Left ventricle myocardium superior (tissue), 1 donor: ENCODE measurements at regions not wholly inside any gene's neighbourhood (a gene's known extent, or its start where the extent isn't known, plus 50 kb on each side); places are given as distances from the start of the nearest gene placed in this dataset.
"Not testable (repeated sequence)": the region's sequence is repeated elsewhere in the genome, so short reads cannot be mapped to it uniquely, and the experiment has no call there.

Experiments
- ATAC-seq: fragments of 200-7000 bp; cut with Tn5 transposase; one replicate; pipeline ENCODE4 v1.9.1; 2020; ENCODE audit warnings: mild to moderate bottlenecking, moderate library complexity
- DNase-seq: peaks from one replicate; pipeline ENCODE4 v3.0.0-alpha.2; 2020
- intact Hi-C: fragments of 100-400 bp; cut with micrococcal nuclease; formaldehyde crosslinking; loops from one replicate; pipeline ENCODE4 v1.11.0; 2022
- donor health status: DM: no; HTN: yes; CAD: no; lungs with severe emphysema.

DNA sequence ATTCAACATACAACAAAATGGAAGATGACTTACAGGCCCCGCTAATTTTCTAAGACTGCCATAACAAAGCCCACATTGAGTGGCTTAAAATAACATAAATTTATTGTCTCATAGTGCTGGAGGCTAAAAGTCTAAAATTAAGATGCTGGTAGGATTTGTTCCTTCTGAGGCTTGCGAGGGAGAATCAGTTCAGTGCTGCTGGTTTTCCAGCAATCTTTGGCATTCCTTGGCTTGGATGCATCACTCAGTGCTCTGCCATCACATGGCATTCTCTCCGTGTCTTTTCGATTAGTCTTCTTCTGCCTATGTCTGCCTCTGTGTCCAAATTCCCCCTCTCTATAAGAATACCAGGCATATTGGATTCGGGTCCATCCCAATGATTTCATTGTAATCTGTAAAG, 959.3 kb upstream of the TMEFF2 start:
- no peak for ATAC-seq
- intact Hi-C loops, result no loop called here
- no peak for DNase-seq

DNA sequence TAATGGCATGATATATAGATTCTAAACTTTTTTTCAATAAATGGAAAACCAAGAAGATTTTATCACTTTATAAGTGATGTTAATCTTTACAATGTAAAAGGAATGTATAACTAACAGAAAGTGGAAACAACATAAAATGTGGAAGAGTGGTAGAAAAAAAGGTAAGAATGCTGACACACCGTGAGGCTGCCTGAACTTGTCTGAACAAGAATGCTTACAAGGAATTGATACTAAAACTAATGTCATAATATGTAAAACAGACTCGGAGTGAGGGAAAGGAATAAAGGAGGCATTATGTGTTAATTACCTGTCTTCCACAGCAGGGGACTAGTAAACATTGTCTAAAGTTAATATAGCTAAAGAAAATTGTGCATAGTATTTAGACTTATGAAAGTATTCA, 958.8 kb upstream of the TMEFF2 start:
- DNase-seq (no peak), ATAC-seq (no peak)
- intact Hi-C loops, result no loop called here

DNA sequence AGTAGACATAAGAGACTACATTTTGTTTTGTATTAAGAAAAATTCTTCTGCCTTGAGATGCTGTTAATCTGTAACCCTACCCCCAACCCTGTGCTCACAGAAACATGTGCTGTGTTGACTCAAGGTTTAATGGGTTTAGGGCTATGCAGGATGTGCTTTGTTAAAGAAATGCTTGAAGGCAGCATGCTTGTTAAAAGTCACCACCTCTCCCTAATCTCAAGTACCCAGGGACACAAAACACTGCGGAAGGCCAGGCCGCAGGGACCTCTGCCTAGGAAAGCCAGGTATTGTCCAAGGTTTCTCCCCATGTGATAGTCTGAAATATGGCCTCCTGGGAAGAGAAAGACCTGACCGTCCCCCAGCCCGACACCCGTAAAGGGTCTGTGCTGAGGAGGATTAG, 947.7 kb upstream of the TMEFF2 start:
- ATAC-seq, intact Hi-C loops: not testable (repeated sequence)
- DNase-seq, result peak; percentile 26

DNA sequence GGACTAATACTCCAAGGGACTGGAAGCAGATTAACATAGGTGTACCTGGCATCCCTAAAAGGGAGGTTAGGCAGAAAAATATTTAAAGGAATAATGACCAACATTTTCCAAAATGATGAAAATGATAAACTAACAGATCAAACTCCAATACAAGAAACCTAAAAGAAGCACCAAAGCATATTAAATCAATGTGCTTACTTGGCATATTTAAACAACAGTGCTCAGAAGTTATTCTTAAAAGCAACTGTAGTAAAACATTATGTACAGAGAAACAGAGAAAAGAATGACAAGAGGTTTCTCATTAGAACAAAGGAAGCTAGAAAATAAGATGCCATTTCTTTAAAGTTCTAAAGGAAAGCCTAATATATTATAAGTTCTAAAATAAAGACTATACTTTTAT, 947.3 kb upstream of the TMEFF2 start:
- ATAC-seq, result no peak
- no peak for DNase-seq
- intact Hi-C loops, result no loop called here

DNA sequence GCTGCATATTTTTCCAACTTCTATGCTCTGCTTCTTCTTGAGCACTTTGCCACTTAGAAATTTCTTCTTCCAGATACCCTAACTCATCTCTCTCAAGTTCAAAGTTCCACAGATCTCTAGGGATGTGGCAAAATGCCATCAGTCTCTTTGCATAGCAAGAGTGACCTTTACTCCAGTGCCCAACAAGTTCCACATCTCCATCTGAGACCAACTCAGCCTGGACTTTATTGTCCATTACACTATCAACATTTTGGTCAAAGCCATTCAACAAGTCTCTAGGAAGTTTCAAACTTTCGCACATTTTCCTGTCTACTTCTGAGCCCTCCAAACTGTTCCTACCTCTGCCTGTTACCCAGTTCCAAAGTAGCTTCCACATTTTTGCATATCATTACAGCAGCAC, 946.2 kb upstream of the TMEFF2 start:
- intact Hi-C loops, DNase-seq, ATAC-seq: not testable (repeated sequence)

DNA sequence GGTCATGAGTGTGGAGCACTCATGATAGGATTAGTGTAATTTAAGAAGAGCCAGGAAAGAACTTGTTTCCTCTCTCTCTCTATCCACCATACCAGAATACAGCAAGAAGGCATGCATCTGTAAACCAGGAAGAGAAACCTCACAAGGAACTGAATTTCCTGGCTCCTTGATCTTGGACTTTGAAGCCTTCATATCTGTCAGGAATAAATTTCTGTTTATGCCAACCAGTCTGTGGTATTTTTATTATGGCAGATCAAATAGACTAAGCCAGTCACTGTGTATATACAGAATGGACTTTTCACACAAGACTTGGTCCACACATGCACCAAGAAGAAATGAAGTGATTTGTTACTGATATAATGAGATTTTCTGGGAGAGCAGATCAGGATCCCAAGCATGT, 930.1 kb upstream of the TMEFF2 start:
- DNase-seq (no peak), ATAC-seq (no peak)
- intact Hi-C loops, result no loop called here

DNA sequence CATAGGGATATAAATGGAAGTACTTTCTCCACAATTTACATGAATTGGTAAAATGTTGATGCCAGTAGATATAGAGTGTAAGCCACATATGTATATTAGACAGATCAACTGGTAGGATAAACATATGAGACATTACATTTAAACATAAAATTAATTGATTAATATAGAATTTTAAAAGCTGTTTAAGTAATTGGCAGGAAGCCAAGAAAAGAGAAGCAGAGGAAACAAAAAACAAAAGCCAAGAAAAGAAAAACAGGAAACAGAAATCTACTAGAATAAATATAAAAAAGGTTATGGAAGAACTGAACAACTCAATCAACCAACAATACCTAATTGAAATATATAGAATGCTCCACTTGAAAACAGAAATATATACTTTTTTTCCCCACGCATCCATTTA, 920.1 kb upstream of the TMEFF2 start:
- ATAC-seq (no peak), DNase-seq (no peak)
- intact Hi-C loops, result no loop called here

DNA sequence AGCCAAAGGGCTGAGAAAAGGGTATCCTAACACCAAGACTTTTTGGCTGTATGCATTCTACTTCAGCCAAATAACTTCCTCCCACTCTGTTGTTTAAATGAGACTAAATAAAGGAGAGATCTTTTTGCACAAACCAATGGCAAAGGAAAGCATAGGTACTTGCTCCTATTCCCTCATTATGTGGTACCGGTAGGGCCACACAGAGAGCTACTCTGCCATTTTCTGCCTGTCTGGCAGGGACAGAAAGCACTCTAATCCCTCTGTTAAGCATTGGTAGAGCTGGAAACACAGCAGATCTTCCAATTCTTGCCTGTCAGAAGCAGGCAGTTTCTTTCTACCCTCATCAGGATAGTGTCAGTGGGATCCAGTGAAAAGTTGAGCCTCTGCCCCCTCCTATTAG, 918.3 kb upstream of the TMEFF2 start:
- ATAC-seq (no peak), DNase-seq (no peak)
- intact Hi-C loops, result no loop called here

DNA sequence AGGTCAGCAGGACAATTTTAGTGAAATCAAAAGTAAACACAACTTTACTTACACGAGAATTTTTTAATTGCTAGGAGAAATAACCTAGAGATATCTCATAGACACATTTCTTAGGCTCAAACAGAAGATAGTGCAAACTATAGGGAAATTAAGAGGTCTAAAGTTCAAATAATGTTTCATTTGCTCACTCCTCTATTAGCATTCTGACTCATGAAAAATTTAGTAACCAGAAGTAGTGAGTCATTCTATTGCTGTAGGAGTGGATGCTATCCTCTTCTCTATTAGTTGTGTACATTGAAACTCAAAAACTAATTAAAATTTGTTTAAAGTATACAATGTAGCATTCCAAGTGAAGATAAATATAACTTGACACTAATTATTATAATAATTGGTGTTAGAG, 908.3 kb upstream of the TMEFF2 start:
- no peak for DNase-seq
- intact Hi-C loops, result no loop called here
- ATAC-seq, result no peak

DNA sequence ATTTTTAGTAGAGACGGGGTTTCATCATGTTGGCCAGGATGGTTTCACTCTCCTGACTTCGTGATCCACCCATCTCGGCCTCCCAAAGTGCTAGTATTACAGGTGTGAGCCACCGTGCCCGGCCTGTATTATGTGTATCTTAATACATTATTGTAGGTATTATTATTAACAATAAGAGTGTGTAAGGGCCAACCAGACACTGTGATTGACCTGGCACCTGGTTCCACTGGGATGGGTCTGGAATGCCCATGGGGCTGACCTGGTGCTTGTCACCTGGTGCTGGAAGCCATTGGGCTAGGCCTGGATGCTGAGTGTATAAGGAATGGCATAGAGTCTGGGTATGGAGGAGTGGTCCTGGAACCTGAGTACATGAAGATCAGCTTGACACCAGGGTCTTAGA, 906.9 kb upstream of the TMEFF2 start:
- DNase-seq (peak; percentile 8), ATAC-seq (no peak)
- intact Hi-C loops, result no loop called here

DNA sequence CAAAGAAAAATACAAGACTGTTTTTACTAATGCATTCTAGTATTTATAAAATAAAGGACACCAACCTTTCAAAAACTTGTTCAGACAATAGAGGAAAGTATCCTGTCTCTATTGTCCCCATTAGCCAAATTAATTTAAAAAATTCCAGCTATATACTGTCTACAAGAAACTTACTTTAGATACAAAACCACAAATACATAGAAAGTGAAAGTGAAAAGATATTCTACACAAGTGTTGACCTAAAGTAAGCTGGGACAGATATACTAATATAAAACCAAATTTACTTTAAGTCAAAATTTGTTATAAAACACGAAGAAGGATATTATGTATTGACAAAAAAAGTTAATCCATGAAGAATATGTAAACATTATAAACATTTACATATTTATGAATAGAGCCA, 893.3 kb upstream of the TMEFF2 start:
- DNase-seq (no peak), ATAC-seq (no peak)
- intact Hi-C loops, result no loop called here

DNA sequence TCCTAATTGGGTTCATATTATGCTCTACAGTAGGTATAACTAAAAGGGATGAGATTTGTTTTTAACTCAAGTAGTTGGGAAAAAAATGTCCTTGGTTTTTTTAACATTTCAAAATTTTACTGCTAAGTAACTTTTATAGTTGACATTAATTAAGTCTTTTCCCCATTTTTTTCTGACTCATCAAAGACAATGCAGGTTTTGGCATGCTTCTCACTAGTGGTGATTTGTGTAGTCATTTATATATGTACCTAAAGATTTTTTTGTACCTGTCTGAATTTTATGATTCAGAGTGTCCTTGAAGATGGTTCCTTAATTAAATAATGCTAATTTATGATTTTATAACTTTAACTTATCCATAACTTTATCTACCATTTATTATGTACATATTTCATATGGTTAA, 882.3 kb upstream of the TMEFF2 start:
- intact Hi-C loops, result no loop called here
- no peak for DNase-seq
- no peak for ATAC-seq

DNA sequence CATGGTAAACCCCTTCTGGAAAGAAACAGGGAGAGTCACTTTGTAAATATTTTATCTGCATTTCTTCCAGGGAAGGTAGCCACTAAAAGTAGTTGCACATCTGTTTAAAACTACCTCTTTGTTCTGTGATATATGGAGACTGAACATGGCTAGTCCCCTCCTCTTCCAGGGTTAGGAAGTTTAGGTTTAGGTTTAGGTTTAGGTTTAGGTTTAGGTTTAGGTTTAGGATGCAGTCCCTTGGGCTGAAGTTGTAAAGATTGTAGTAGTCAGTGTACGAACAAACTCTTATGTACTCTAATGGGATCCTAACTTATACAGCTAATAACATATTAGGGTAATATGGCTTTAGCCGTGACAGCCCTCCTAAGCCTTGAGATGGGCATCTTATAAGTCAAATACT, 880.2 kb upstream of the TMEFF2 start:
- no peak for DNase-seq
- ATAC-seq, result no peak
- intact Hi-C loops, result no loop called here

DNA sequence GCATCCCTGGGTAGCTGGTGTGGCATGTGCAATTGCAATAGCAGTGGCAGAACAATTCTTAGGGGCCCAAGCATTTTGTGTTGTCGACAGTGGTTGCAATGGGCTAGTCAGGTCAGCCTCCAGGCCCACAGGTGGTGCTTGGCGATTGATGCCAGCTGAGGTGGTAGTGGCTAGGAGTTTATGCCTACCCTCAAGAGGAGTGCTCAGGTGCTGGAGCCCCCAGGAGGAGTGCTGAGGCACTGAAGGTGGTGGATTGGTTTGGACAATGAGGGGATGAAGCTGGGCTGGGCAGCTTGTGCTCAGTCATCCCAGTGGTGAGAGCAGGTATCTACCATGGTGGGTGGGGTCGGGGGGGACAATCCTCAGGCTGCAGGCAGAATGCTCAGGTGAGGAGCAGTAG, 877.9 kb upstream of the TMEFF2 start:
- intact Hi-C loops, result no loop called here
- ATAC-seq (no peak), DNase-seq (no peak)

DNA sequence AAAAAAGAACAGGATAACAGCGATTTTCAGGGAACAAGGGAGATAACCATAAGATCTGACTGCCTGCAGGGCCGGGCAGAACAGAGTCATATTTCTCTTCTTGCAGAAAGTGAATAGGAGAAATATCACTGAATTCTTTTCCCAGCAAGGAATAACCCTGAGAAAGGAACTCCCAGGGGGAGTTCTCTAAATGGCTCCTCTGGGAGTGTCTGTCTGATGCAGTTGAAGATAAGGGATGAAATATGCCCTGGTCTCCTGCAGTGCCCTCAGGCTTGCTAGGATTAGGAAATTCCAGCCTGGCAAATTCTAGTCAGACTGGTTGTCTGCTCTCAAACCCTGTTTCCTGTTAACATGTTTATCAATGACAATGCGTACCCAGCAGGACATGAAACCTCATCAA, 830.8 kb upstream of the TMEFF2 start:
- ATAC-seq, intact Hi-C loops, DNase-seq: not testable (repeated sequence)

DNA sequence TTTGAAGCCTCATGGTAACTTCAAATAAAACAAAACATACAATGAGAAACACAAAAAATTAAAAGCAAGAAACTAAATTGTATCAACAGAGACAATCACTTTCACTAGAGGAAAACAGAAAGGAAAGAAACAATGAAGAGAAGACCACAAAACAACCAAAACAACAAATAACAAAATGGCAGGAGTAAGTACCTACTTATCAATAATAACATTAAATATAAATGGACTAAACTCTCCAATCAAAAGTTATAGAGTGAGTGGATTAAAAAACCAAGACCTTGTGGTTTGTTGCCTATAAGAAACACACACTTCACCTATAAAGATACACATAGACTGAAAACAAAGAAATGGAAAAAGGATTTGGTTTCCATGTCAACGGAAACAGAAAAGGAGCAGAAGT, 830.1 kb upstream of the TMEFF2 start:
- no peak for DNase-seq
- ATAC-seq, result no peak
- intact Hi-C loops, result no loop called here

DNA sequence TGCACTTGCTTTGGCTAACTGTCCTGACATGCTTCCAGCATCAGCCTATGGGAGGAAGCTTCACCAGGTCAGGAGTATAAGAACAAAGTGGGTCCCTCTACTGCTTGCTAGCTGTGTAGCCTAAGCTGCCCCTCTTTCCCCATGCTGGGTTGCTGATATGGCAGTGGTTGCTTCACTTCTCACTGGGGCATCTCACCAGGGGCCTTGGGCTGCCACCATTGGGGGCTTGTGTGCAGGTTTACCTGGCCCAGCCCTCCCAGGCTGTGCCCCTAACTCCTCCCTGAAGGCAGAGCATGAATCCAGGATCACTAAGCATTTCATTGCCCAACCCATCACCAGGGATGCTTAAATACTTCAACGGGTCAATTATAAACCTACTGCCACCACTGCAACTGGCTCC, 817.1 kb upstream of the TMEFF2 start:
- intact Hi-C loops, result no loop called here
- ATAC-seq, result no peak

DNA sequence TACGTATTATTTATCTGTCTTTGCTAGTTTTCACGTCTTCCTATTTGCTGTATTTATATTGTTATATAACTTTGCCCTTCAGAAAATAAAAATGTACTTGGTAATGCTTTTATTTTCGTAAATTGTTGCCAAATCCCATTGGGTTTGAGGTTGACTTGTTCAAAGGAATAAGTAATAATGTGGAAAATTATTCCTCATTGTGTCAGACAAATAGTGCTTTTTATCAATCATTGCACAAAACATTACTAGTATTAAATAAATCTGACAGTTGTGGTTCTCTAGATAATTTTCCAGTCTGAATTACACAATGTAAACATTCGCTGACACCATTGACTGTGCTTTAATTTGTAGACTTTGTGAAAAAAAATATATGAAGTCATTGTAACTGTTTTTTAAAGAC, 798.3 kb upstream of the TMEFF2 start:
- DNase-seq (no peak), ATAC-seq (no peak)
- intact Hi-C loops, result no loop called here

More for the DNA sequence above, 817.1 kb upstream of the TMEFF2 start:
- no peak for DNase-seq

DNA sequence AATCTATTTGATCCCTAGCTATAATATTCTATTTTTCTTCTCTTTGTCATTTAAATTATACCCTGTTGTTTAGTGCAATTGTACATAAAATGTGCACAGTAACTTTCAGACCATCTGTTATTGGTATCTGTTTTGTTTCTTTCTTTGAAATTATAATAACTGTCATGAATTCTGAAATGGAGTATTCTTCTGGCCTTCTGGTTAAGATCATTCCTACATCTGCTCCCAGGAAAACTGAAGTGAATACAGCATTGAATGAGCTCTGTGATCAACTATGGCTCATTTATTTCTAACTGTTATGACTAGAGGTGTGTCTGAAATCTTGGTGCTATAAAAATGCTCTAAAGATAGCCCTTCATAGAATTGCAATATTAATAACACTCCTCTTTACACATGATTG, 788.4 kb upstream of the TMEFF2 start:
- DNase-seq, result no peak
- no peak for ATAC-seq
- intact Hi-C loops, result no loop called here

DNA sequence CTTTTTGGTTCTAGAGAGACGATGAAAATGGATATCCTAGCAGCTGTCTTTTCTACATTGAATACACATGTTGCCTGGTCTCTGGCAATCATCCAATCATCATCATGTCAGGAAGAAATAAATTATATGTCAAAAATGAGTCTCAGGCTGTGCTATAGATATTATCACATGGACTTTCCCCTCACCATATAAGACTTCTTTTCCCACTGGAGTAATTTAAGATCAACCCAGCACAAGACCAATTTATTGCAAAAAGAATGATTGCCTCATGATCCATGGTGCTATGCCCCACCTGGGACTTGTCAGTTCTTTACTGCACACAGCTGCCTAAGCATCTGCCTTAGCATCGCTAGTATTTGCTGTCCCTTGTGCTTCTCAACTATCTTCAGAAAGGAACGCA, 783.7 kb upstream of the TMEFF2 start:
- peak; percentile 32 for ATAC-seq
- DNase-seq, result no peak
- intact Hi-C loops, result no loop called here

DNA sequence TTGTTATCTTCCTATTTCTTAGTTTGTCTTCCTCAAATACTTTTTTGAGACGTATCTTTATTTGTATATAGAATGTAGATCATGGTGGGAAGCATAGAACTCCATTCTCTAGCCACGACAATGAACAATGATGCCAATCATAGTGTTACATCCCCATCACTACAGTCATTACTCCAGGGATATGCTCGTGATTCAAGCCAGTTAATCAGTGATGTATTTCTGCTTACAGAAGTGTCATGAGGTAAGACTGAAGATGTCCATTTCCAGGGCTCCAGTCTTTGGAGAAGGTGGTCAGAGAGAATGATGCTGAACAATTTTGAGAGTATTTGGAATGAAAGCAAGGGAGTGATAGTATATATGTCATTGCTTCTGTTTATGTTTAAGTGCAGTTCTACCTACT, 777.2 kb upstream of the TMEFF2 start:
- intact Hi-C loops, result no loop called here
- no peak for DNase-seq
- ATAC-seq, result no peak

DNA sequence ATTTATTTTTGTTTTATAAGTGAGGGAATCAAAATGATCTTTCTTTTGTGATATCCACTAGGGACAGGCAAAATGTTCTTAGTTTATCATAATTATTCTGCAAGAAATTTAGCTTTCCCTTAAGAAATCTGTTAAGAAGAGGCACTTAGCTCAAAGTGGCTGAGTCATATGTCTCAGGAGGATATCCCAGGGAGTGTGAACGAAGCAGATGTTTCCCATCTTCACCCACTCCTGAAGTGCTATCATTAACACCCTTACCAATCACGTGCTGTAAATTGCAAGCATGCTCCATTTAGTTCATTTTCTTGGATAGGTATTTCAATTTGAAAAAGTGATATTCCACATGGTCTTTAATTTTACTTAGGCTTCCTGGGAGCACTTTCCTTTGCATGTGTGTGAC, 774.3 kb upstream of the TMEFF2 start:
- no peak for DNase-seq
- no peak for ATAC-seq
- intact Hi-C loops, result no loop called here

DNA sequence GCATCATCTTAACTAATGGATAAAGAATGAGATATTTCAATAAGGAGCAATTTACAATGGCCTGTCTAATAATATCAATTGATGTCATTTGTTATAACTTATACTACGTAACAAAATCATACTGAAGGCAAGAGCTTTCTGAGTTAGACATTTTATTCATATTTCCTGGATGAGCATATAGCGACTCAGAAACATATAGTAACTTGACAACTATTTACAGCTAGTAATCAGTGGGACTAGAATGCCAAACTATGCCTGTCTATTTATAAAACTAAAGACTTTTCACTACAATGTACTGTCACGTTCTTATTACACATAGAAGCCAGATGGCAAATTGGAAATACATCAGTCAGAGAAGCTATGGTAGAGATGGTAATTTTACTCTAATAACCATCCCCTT, 766.2 kb upstream of the TMEFF2 start:
- intact Hi-C loops, result no loop called here
- DNase-seq, result no peak
- ATAC-seq, result no peak
